HepG2 (cell line): ENCODE measurements at regions not wholly inside any gene's neighbourhood (a gene's known extent, or its start where the extent isn't known, plus 50 kb on each side); places are given as distances from the start of the nearest gene placed in this dataset.

Experiments used
- ATAC-seq: fragments of 200-7000 bp; cut with Tn5 transposase; 3 replicates; pipeline ENCODE4 v1.9.1; 2020; ENCODE audit warnings: mild to moderate bottlenecking, moderate library complexity
- BruUV-seq: library from RNA; stranded (reverse); fragments of 400-500 nt; replicated peaks from 2 replicates; lab custom pipeline; 2021; lab: Mats Ljungman, UMichigan
- CTCF ChIA-PET: fragments of 300-600 bp; formaldehyde crosslinking; extraction: SDS; loops from one replicate; lab custom pipeline; 2021; ENCODE audit warnings: low total read pairs, inconsistent platforms, low intra/inter-chr PET ratio; lab: Yijun Ruan, JAX
- POLR2A ChIA-PET: fragments of 350-600 bp; sonication (Branson Sonifier 250); formaldehyde crosslinking; loops from one replicate; lab custom pipeline; 2020; ENCODE audit warnings: antibody characterized with exemption, inconsistent platforms; lab: Yijun Ruan, JAX
- DNase-seq: peaks from one replicate; pipeline ENCODE4 v3.0.0-alpha.2; 2015; ENCODE audit warnings: low spot score
- FAIRE-seq: peaks from 3 replicates; lab custom pipeline; 2011; peaks lifted over from hg19 to GRCh38; lab: Jason Lieb, UNC
- H2AFZ ChIP-seq: one replicate; pipeline ENCODE4 v1.6.1; 2011; ENCODE audit warnings: low read length, inconsistent platforms
- H3K27ac ChIP-seq: fragments of 300-600 bp; 3 replicates; pipeline ENCODE4 v1.8.0; 2011; ENCODE audit warnings: mixed run types, mild to moderate bottlenecking, mixed read lengths, low read length, inconsistent platforms; ENCODE audit not compliant: insufficient read depth; ENCODE audit errors: extremely low read length
- H3K27me3 ChIP-seq, 2 experiments: fragments of 200-600 bp in 1 of 2; 2 replicates in 1 of 2; 3 replicates in 1 of 2; pipeline versions ENCODE4 v1.6.0 to v1.8.0; 2011; ENCODE audit warnings: low read length in 2 of 2, mild to moderate bottlenecking in 2 of 2, moderate library complexity in 2 of 2, inconsistent platforms in 1 of 2; ENCODE audit not compliant: insufficient read depth in 2 of 2, control insufficient read depth in 1 of 2
- H3K36me3 ChIP-seq, 2 experiments: fragments of 200-600 bp in 1 of 2; replicated peaks in 1 of 2; 2 replicates in 1 of 2; 3 replicates in 1 of 2; pipeline versions ENCODE4 v1.5.1 to v1.8.0; 2011; ENCODE audit warnings: low read length in 2 of 2, inconsistent platforms in 1 of 2; ENCODE audit not compliant: insufficient read depth in 2 of 2, control insufficient read depth in 1 of 2
- H3K4me1 ChIP-seq: 2 replicates; pipeline ENCODE4 v1.5.1; 2012; ENCODE audit warnings: low read length, inconsistent platforms; ENCODE audit not compliant: insufficient read depth
- H3K4me2 ChIP-seq: 2 replicates; pipeline ENCODE4 v1.6.0; 2011; ENCODE audit warnings: low read depth, low read length, inconsistent platforms
- H3K4me3 ChIP-seq, 3 experiments: fragments of 200-600 bp in 1 of 3; sonication (generic), shearing (Covaris generic) in 1 of 3; replicated peaks in 1 of 3; 2 replicates each; pipeline ENCODE4 v1.5.1; 2011 to 2016; ENCODE audit warnings: low read length in 3 of 3, inconsistent platforms in 2 of 3, low read depth in 2 of 3, mild to moderate bottlenecking in 2 of 3, control low read depth in 1 of 3, mixed read lengths in 1 of 3; ENCODE audit not compliant: insufficient read depth in 1 of 3
- H3K79me2 ChIP-seq: one replicate; pipeline ENCODE4 v1.6.1; 2011; ENCODE audit warnings: low read length, inconsistent platforms; ENCODE audit not compliant: insufficient read depth
- H3K9ac ChIP-seq: 2 replicates; pipeline ENCODE4 v1.6.0; 2011; ENCODE audit warnings: mild to moderate bottlenecking, low read depth, low read length, inconsistent platforms; ENCODE audit not compliant: insufficient read depth
- H3K9me3 ChIP-seq: 2 replicates; pipeline ENCODE4 v1.5.1; 2012; ENCODE audit warnings: mild to moderate bottlenecking, low read length
- H4K20me1 ChIP-seq: 2 replicates; pipeline ENCODE4 v1.6.0; 2011; ENCODE audit warnings: inconsistent platforms, mild to moderate bottlenecking, low read length, moderate library complexity; ENCODE audit not compliant: insufficient read depth
- DZIP1 ChIP-seq: sonication (generic); formaldehyde crosslinking; IDR thresholded peaks from 2 replicates; pipeline ENCODE4 v1.5.0; 2020; ENCODE audit warnings: mild to moderate bottlenecking, missing genetic modification reagents
- FIP1L1 ChIP-seq: fragments of 200-400 bp; formaldehyde crosslinking; IDR thresholded peaks from 2 replicates; pipeline ENCODE4 v1.6.1; 2018; ENCODE audit warnings: low read depth, mild to moderate bottlenecking, low read length, moderate library complexity, borderline replicate concordance; ENCODE audit not compliant: insufficient read depth
- JARID2 ChIP-seq: sonication (generic); formaldehyde crosslinking; IDR thresholded peaks from 2 replicates; pipeline ENCODE4 v1.8.1; 2023; ENCODE audit warnings: missing genetic modification reagents, inconsistent platforms; ENCODE audit not compliant: insufficient replicate concordance
- WGBS: methylation state at CpG from one replicate; pipeline ENCODE4 v1.1.6; 2017; ENCODE audit warnings: low lambda C conversion rate; 5-methylcytosine and 5-hydroxymethylcytosine counted together
- in situ Hi-C: cut with HindIII; loops from 2 replicates; pipeline ENCODE4 v1.10.0; 2017; ENCODE audit warnings: low pct_unique_long_range_greater_than_20kb; ENCODE audit not compliant: extremely low pct_ligation_motif_present
- intact Hi-C: fragments of 100-400 bp; cut with micrococcal nuclease; formaldehyde crosslinking; loops from one replicate; pipeline ENCODE4 v1.10.0; 2022; ENCODE audit not compliant: unreplicated experiment
- TF ChIP-seq, protein P1 (sequence below): fragments of 450-650 bp; IDR thresholded peaks from 2 replicates; pipeline ENCODE4 v1.6.1; 2017; ENCODE audit warnings: mild to moderate bottlenecking
- TF ChIP-seq, protein P2 (sequence below), 2 experiments: sonication (generic) in 1 of 2; formaldehyde crosslinking in 1 of 2; IDR thresholded peaks; 2 replicates each; pipeline versions ENCODE4 v1.4.0 to v1.6.1; 2016 to 2020; ENCODE audit warnings: borderline replicate concordance in 1 of 2, low read depth in 1 of 2, mild to moderate bottlenecking in 1 of 2, missing genetic modification reagents in 1 of 2
- TF ChIP-seq, protein P3 (sequence below): sonication (generic); formaldehyde crosslinking; IDR thresholded peaks from 2 replicates; pipeline ENCODE4 v1.4.0; 2020; ENCODE audit warnings: mild to moderate bottlenecking, low read depth, missing genetic modification reagents

DNA sequence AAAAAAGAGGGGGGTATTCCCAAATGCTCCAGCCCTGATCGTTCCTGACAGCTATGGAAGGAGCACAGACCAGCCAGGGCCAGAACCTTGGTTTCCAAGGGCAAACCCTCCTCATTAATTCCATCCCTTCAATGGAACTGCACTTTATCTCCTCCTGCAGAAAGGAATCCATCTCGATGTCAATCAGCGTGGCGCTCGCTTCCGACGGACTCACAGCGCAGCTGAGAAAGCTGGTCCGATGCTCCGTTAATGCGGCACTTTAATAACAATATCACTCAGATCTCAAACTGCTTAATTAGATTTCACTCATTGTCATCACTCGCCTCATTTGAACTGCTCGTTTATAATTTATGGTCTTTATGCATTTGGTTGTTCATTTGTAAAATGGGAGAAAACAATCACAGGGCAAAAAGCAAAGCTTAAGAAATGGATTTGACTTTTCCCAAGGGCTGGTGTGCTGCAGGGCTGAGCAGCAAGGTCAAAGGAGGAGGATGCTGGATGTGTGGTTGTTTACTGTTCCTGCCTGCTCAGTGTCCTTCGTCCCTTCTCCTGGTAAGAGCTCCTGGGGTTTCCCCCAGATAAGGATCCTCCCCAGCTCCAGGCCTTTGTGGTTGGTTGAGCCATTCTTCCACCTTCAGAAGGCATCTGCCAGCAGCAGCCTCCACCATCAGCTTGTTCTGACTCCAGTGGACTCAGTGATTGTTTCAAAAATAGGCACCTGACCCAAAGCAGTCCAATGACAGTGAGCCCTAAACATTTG is 152.7 kb downstream of the ANKRD60 start (continued):
- TF ChIP-seq DZIP1 (CRISPR knock-in tag) = no peak

DNA sequence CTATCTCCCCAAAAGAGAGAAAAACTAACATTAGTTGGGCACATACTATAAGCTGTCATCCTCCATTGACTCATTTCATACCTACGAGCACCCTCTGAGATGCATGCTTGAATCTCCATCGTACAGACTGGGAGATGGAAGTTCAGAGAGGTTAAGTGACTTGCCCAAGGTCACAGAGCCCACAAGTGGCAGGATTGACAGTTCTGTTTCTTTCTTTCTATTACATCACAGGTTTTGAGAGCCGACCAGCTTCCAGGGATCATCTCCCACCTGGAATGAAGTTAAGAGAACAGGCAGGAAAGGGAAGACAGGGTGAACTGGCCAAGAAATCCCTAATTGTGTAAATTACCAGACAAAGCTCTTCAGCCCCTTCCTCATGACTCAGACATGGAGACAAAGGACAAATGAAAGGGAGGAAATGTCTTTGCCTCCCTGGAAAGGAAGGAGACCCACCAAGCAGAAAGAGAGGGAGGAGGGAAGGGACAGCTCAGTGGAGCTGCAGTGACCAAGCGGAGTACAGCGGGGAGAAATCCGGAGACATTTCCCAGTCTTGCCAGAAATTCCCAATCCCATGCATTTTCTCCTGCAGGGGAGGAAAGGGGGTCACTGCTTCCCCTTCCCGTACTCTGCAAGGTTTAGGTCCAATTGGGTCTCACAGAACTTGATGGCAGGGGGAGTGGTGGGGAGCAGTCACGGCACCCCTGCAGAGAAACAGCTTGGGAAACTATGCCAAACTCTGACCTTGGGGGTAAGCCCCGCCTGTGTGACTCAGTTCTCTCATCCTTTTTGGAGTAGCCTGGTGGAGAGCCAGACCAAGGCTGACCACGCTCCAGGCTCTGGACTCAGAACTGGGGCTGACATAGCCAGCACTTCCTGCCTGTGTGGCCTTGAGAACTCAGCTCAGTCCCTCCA is 154.3 kb downstream of the ANKRD60 start:
- 31% methylated on average over 10 of the region's 10 CpGs for WGBS
- Histone ChIP-seq H3K36me3 (no peaks in the 10 kb centered on the region), H3K4me2 (no peak overlapping the region), H3K4me1 (no peaks in the 10 kb centered on the region), H4K20me1 (no peaks in the 10 kb centered on the region), H3K9me3 (no peaks in the 10 kb centered on the region), H3K9ac (no peak overlapping the region), H3K79me2 (no peaks in the 10 kb centered on the region), H2AFZ (no peak overlapping the region), H3K27ac (no peak overlapping the region), H3K4me3 (no peak overlapping the region), H3K27me3 (peaks cover 0 to 18% of the 10 kb centered on the region in 2 experiments; a peak in 3 of 5 replicates)
- intact Hi-C loops (no loop called here), in situ Hi-C loops (no loop called here)
- ATAC-seq (no peak), FAIRE-seq (no peak), DNase-seq (no peak)
- ChIA-PET POLR2A (no interaction called here), CTCF (no interaction called here)
- BruUV-seq = no TSS peak
- TF ChIP-seq, protein P1, sequence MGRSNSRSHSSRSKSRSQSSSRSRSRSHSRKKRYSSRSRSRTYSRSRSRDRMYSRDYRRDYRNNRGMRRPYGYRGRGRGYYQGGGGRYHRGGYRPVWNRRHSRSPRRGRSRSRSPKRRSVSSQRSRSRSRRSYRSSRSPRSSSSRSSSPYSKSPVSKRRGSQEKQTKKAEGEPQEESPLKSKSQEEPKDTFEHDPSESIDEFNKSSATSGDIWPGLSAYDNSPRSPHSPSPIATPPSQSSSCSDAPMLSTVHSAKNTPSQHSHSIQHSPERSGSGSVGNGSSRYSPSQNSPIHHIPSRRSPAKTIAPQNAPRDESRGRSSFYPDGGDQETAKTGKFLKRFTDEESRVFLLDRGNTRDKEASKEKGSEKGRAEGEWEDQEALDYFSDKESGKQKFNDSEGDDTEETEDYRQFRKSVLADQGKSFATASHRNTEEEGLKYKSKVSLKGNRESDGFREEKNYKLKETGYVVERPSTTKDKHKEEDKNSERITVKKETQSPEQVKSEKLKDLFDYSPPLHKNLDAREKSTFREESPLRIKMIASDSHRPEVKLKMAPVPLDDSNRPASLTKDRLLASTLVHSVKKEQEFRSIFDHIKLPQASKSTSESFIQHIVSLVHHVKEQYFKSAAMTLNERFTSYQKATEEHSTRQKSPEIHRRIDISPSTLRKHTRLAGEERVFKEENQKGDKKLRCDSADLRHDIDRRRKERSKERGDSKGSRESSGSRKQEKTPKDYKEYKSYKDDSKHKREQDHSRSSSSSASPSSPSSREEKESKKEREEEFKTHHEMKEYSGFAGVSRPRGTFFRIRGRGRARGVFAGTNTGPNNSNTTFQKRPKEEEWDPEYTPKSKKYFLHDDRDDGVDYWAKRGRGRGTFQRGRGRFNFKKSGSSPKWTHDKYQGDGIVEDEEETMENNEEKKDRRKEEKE = no peak
- no peak for TF ChIP-seq FIP1L1
- TF ChIP-seq, protein P2, sequence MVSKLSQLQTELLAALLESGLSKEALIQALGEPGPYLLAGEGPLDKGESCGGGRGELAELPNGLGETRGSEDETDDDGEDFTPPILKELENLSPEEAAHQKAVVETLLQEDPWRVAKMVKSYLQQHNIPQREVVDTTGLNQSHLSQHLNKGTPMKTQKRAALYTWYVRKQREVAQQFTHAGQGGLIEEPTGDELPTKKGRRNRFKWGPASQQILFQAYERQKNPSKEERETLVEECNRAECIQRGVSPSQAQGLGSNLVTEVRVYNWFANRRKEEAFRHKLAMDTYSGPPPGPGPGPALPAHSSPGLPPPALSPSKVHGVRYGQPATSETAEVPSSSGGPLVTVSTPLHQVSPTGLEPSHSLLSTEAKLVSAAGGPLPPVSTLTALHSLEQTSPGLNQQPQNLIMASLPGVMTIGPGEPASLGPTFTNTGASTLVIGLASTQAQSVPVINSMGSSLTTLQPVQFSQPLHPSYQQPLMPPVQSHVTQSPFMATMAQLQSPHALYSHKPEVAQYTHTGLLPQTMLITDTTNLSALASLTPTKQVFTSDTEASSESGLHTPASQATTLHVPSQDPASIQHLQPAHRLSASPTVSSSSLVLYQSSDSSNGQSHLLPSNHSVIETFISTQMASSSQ (IDR thresholded peaks at IDR 0.05; ENCODE audit: low read depth) = no peak
- TF ChIP-seq, protein P2 (CRISPR knock-in tag; IDR thresholded peaks at IDR 0.05; ENCODE audit: borderline replicate concordance) = no peak
- no peak for TF ChIP-seq JARID2 (CRISPR knock-in tag)
- TF ChIP-seq, protein P3, sequence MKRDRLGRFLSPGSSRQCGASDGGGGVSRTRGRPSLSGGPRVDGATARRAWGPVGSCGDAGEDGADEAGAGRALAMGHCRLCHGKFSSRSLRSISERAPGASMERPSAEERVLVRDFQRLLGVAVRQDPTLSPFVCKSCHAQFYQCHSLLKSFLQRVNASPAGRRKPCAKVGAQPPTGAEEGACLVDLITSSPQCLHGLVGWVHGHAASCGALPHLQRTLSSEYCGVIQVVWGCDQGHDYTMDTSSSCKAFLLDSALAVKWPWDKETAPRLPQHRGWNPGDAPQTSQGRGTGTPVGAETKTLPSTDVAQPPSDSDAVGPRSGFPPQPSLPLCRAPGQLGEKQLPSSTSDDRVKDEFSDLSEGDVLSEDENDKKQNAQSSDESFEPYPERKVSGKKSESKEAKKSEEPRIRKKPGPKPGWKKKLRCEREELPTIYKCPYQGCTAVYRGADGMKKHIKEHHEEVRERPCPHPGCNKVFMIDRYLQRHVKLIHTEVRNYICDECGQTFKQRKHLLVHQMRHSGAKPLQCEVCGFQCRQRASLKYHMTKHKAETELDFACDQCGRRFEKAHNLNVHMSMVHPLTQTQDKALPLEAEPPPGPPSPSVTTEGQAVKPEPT (CRISPR knock-in tag) = no peak
